ENCODE measurements at regions not wholly inside any gene's neighbourhood (a gene's known extent, or its start where the extent isn't known, plus 50 kb on each side); places are given as distances from the start of the nearest gene placed in this dataset.

- no peak for TF ChIP-seq POLR2AphosphoS5 (IDR thresholded peaks at IDR 0.05)
- TF ChIP-seq EP300 (IDR thresholded peaks at IDR 0.05) = no peak
These were observed 323.4 kb upstream of the PSMD7 start for GRCh38 chr16:73973174-73973573.

All from upper lobe of left lung (tissue), 4 donors.